GM23338 (cell line): ENCODE measurements at regions not wholly inside any gene's neighbourhood (a gene's known extent, or its start where the extent isn't known, plus 50 kb on each side); places are given as distances from the start of the nearest gene placed in this dataset.

Experiments used
- ATAC-seq: fragments of 200-7000 bp; cut with Tn5 transposase; 3 replicates; pipeline ENCODE4 v1.9.1; 2020
- DNase-seq: peaks from one replicate; pipeline ENCODE4 v3.0.0-alpha.2; 2015; ENCODE audit warnings: low spot score
- H2AFZ ChIP-seq: fragments of 200-600 bp; sonication (generic); 2 replicates; pipeline ENCODE4 v1.8.0; 2016; ENCODE audit warnings: antibody characterized with exemption, mild to moderate bottlenecking, moderate library complexity
- H3F3A ChIP-seq: fragments of 200-600 bp; sonication (generic); replicated peaks from 2 replicates; pipeline ENCODE4 v1.8.0; 2017; ENCODE audit warnings: antibody characterized with exemption, mixed run types, low read depth
- H3K27ac ChIP-seq: fragments of 200-600 bp; sonication (generic); 2 replicates; pipeline ENCODE4 v1.6.1; 2016; ENCODE audit warnings: low read depth
- H3K27me3 ChIP-seq: fragments of 200-600 bp; sonication (generic); 2 replicates; pipeline ENCODE4 v1.8.0; 2016; ENCODE audit warnings: mild to moderate bottlenecking, mixed run types, moderate library complexity; ENCODE audit not compliant: insufficient read depth
- H3K36me3 ChIP-seq: fragments of 200-600 bp; sonication (generic); 2 replicates; pipeline ENCODE4 v1.8.0; 2016; ENCODE audit warnings: mild to moderate bottlenecking; ENCODE audit not compliant: insufficient read depth
- H3K4me1 ChIP-seq: fragments of 200-600 bp; sonication (generic); 2 replicates; pipeline ENCODE4 v1.8.0; 2016; ENCODE audit warnings: mild to moderate bottlenecking, moderate library complexity; ENCODE audit not compliant: insufficient read depth
- H3K4me2 ChIP-seq: fragments of 200-600 bp; sonication (generic); 2 replicates; pipeline ENCODE4 v1.7.1; 2017; ENCODE audit warnings: mixed run types
- H3K4me3 ChIP-seq: fragments of 200-600 bp; sonication (generic); 2 replicates; pipeline ENCODE4 v1.6.1; 2016; ENCODE audit warnings: mixed run types
- H3K79me2 ChIP-seq: fragments of 200-600 bp; sonication (generic); replicated peaks from 2 replicates; pipeline ENCODE4 v1.8.0; 2017; ENCODE audit warnings: mild to moderate bottlenecking; ENCODE audit not compliant: insufficient read depth
- H3K9me2 ChIP-seq: fragments of 200-600 bp; sonication (generic); 2 replicates; pipeline ENCODE4 v1.8.0; 2017; ENCODE audit not compliant: insufficient read depth
- H4K20me1 ChIP-seq: fragments of 200-600 bp; sonication (generic); replicated peaks from 2 replicates; pipeline ENCODE4 v1.8.0; 2017; ENCODE audit warnings: mild to moderate bottlenecking; ENCODE audit not compliant: insufficient read depth
- H3K27ac Mint-ChIP-seq: 2 replicates; pipeline ENCODE4 v1.8.0; 2020; ENCODE audit warnings: inconsistent platforms, mild to moderate bottlenecking, moderate library complexity, mixed read lengths
- H3K27me3 Mint-ChIP-seq: 3 replicates; pipeline ENCODE4 v1.8.0; 2022; ENCODE audit warnings: low read depth, mild to moderate bottlenecking, moderate library complexity, mixed read lengths, inconsistent platforms; ENCODE audit not compliant: insufficient read depth, poor library complexity
- H3K36me3 Mint-ChIP-seq: 3 replicates; pipeline ENCODE4 v1.8.0; 2021; ENCODE audit warnings: low read depth, mild to moderate bottlenecking, inconsistent platforms, moderate library complexity, mixed read lengths
- H3K4me1 Mint-ChIP-seq: 3 replicates; pipeline ENCODE4 v1.8.0; 2020; ENCODE audit warnings: mild to moderate bottlenecking, inconsistent platforms, mixed read lengths
- H3K4me3 Mint-ChIP-seq: 3 replicates; pipeline ENCODE4 v1.8.0; 2021; ENCODE audit warnings: moderate library complexity, mild to moderate bottlenecking, inconsistent platforms, mixed read lengths
- H3K9me3 Mint-ChIP-seq: 3 replicates; pipeline ENCODE4 v1.8.0; 2020; ENCODE audit warnings: moderate library complexity, mild to moderate bottlenecking, inconsistent platforms, mixed read lengths
- CREB1 ChIP-seq: fragments of 250-450 bp; sonication (Bioruptor Pico); IDR thresholded peaks from 2 replicates; pipeline ENCODE4 v1.5.0; 2020; ENCODE audit warnings: low read depth, mild to moderate bottlenecking, moderate library complexity
- CTCF ChIP-seq, 2 experiments: fragments of 200-600 bp in 1 of 2; sonication (generic) in 1 of 2; conservative IDR thresholded peaks; 2 replicates each; pipeline versions ENCODE4 v1.5.1 to v1.6.1; 2016 to 2017; ENCODE audit warnings: antibody characterized with exemption in 2 of 2, low read depth in 2 of 2, mild to moderate bottlenecking in 2 of 2, moderate library complexity in 1 of 2
- ETS1 ChIP-seq: IDR thresholded peaks from 2 replicates; pipeline ENCODE4 v1.6.1; 2016; ENCODE audit warnings: antibody characterized with exemption
- EZH2 ChIP-seq: fragments of 200-600 bp; sonication (generic); IDR thresholded peaks from one replicate; pipeline ENCODE4 v1.8.0; 2017; ENCODE audit warnings: antibody characterized with exemption, mild to moderate bottlenecking, low read depth; ENCODE audit not compliant: unreplicated experiment
- EZH2phosphoT487 ChIP-seq: fragments of 200-600 bp; sonication (generic); IDR thresholded peaks from one replicate; pipeline ENCODE4 v1.8.1; 2018; ENCODE audit warnings: antibody characterized with exemption; ENCODE audit not compliant: unreplicated experiment
- JUNB ChIP-seq: IDR thresholded peaks from one replicate; pipeline ENCODE4 v1.6.1; 2016; ENCODE audit warnings: antibody characterized with exemption; ENCODE audit not compliant: unreplicated experiment
- NANOG ChIP-seq: IDR thresholded peaks from 2 replicates; pipeline ENCODE4 v1.6.1; 2016; ENCODE audit warnings: antibody characterized with exemption, borderline replicate concordance
- POLR2AphosphoS5 ChIP-seq: IDR thresholded peaks from 2 replicates; pipeline ENCODE4 v1.6.1; 2016; ENCODE audit warnings: antibody characterized with exemption, low read depth
- REST ChIP-seq: IDR thresholded peaks from one replicate; pipeline ENCODE4 v1.6.1; 2018; ENCODE audit warnings: antibody characterized with exemption; ENCODE audit not compliant: unreplicated experiment
- STAT1 ChIP-seq: IDR thresholded peaks from one replicate; pipeline ENCODE4 v1.6.1; 2016; ENCODE audit warnings: antibody characterized with exemption; ENCODE audit not compliant: unreplicated experiment
- ZNF114 ChIP-seq: fragments of 250-450 bp; sonication (Bioruptor Pico); IDR thresholded peaks from 2 replicates; pipeline ENCODE4 v1.5.0; 2020; ENCODE audit warnings: mild to moderate bottlenecking, moderate library complexity
- ZNF331 ChIP-seq: fragments of 250-450 bp; sonication (Bioruptor Pico); IDR thresholded peaks from 2 replicates; pipeline ENCODE4 v1.5.0; 2020; ENCODE audit warnings: low read depth, mild to moderate bottlenecking, moderate library complexity
- ZNF462 ChIP-seq: fragments of 250-450 bp; sonication (Bioruptor Pico); IDR thresholded peaks from 2 replicates; pipeline ENCODE4 v1.5.0; 2020; ENCODE audit warnings: mild to moderate bottlenecking, moderate library complexity

- Histone ChIP-seq H3K9me2 (no peaks in the 10 kb centered on the region; the same call in 1 of the 2 replicates), H3K4me2 (no peak overlapping the region), H3K36me3 (no peaks in the 10 kb centered on the region), H2AFZ (0 out of 2 replicates have a peak overlapping the region, but pooled peaks have one; percentile 52), H3K4me1 (no peaks in the 10 kb centered on the region), H3K4me3 (no peak overlapping the region), H3K27me3 (no peaks in the 10 kb centered on the region), H3F3A (no peaks in the 10 kb centered on the region), H3K79me2 (no peaks in the 10 kb centered on the region), H3K27ac (no peak overlapping the region), H4K20me1 (no peaks in the 10 kb centered on the region)
- Mint-ChIP-seq H3K36me3 (no peaks in the 10 kb centered on the region), H3K4me1 (no peaks in the 10 kb centered on the region; the same call in 2 of the 3 replicates), H3K27me3 (no peaks in the 10 kb centered on the region), H3K4me3 (no peak overlapping the region), H3K9me3 (no peaks in the 10 kb centered on the region), H3K27ac (no peak overlapping the region)
- TF ChIP-seq STAT1 (no peak), EZH2phosphoT487 (no peak), ZNF331 (CRISPR knock-in tag) (no peak), JUNB (no peak), NANOG (no peak), POLR2AphosphoS5 (no peak), CTCF (conservative IDR thresholded peaks at IDR 0.05; ENCODE audit: low read depth in 2 of 2) (no peak), REST (no peak), ZNF462 (CRISPR knock-in tag) (no peak), ETS1 (no peak), CREB1 (CRISPR knock-in tag) (no peak), ZNF114 (CRISPR knock-in tag) (no peak), EZH2 (no peak)
- DNase-seq (no peak), ATAC-seq (no peak)
Measured at GRCh38 chr4:108466936-108467902, 153.2 kb upstream of the RPL34 start.
